ENCODE measurements at regions not wholly inside any gene's neighbourhood (a gene's known extent, or its start where the extent isn't known, plus 50 kb on each side); places are given as distances from the start of the nearest gene placed in this dataset.

DNA sequence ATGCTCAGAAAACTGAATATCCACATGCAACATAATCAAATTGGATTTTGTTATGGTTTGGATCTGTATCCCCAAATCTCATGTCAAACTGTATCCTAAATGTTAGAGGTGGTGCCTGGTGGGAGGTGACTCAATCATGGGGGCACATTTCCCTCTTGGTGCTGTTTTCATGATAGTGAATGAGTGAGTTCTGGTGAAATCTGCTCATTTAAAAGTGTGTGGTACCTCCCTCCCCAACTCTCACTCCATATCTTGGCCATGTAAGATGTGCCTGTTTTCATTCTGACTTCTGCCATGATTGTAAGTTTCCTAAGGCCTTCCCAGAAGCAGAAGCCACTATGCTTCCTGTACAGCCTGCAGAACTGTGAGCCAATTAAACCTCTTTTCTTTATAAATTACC, 239.6 kb upstream of the KLF14 start:
- DNase-seq = no peak

DNA sequence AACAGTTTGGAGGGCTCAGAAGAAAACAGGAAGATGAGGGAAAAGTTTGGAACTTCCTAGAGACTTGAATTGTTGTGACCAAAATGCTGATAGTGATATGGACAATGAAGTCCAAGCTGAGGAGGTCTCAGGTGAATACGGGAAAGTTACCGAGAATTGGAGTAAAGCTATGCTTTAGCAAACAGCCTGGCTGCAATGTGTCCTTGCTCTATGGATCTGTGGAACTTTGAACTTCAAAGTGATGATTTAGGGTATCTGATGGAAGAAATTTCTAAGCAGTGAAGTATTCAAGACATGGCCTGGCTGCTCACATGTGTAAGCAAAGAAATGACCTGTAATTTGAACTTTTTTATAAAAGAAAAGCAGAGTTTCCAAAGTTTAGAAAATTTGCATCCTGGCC, 240.2 kb upstream of the KLF14 start:
- no peak for DNase-seq

DNA sequence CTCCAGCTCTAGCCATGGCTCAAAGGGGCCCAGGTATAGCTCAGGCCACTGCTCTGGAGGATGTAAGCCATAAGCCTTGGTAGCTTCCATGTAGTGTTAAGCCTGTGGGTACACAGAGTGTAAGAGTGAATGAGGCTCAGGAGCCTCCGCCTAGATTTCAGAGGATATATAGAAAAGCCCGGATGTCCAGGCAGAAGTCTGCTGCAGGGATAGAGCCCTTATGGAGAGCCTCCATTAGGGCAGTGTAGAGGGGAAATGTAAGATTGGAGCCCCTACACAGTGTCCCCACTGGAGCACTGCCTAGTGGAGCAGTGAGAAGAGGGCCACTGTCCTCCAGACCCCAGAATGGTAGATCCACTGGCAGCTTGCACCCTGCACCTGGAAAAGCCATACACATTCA, 240.8 kb upstream of the KLF14 start:
- no peak for DNase-seq

DNA sequence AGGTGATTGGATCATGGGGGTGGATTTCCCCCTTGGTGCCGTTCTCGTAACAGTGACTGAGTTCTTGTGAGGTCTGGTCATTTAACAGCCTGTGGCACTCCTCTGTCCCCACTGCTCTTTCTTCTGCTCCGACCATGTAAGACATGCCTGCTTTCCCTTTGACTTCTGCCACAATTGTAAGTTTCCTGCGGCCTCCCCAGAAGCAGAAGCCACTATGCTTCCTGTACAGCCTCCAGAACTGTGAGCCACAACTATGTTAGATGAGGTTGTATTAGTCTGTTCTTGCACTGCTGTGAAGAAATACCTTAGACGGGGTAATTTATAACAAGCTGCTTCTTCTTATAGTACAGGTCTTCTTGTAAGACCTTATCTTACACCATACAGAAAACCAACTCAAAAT, 241.7 kb upstream of the KLF14 start:
- no peak for DNase-seq

DNA sequence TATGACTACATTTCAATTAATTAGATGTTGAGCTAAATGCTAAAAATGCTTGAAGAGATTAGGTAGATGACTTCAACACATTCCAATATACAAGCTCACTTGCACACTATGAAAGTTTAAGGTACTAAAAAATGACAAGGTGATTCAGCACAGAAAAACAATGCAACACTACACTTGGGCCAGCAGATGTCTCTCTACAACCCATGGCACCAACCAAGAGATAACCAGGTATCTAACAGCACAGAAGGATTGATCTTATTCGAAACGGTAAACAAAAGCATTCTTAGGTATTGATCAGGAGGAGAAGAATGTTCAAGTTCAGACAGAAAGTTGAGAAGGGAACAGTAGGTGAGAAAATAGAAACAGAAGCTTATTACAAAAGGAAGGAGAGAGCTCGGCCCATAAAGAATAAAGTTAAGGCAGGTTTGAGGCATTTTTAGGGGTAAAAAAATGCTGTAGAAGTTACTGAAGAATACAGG, 248.2 kb upstream of the KLF14 start:
- peak; percentile 55 for DNase-seq

DNA sequence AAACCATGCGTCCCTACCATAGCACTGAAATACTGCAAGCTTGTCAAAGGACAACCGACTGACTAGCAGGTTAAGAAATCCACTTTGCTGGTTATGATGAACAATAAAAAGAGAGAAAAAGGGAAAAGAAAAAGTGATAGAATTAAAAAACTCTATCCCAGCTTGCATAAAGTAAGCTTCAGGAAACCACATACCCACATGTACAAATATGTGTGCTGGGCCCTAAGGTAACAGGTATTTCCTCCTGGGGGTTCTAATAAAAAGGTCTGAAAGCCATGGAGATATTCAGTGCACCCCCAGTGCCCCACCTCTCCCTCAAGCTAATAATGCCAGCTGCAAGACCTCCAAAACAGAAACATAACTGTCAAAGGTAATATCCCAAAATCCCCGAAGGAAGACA, 248.6 kb upstream of the KLF14 start:
- DNase-seq = no peak

DNA sequence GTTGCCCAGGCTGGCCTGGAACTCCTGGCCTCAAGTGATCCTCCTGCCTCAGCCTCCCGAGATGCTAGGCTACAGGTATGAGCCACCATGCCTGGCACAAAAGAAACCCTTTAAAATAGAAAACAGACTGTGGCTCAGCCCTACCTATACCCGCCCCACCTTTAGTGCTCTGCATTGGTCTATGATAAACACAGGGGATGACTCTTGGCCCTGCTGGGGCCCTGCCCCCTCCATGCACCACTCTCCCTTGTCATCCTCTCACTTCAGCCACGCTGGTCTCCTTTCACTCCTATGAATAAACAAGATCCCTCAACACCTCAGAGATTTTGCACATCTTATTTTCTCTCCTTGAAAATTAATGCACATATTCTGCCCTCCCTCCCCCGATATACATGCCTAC, 251.4 kb upstream of the KLF14 start:
- DNase-seq = no peak

DNA sequence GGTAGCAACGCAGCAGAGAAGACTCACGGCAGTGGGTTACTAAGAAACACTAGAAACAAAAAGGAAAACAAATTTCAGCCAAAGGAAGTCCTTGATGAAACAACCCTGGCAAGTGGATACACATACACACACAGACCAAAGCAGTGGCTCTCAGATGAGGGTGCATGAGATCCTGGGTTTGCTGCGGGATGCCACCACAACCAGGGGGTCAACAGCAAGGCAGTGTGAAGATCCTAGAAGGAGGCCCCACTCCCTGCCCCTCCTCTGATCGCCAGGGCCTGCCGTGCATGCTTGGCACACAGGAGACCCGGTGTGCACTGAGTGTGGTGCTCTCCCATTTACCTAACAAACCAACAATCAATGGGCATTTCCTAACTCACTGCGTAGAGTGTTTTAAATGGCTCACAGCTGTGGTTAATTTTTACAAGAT, 252.3 kb upstream of the KLF14 start:
- DNase-seq = no peak

DNA sequence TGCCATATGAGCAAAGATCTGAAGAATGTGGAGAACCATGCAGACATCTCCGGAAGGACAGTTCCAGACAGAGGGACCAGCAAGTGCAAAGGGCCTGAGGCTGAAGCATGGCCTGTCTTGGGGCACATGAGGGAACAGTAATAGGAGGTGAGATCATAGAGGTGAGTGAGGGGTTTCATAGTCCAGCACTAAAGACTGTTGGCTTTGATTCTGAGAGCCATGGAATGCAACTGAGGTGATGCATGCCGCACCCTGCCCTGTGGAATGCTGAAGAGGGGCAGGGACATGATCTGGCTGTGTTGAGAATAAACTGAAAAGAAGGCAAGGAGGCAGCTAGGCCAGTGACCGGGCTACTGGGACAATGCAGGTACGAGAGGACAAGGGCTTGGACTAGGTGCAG, 253.1 kb upstream of the KLF14 start:
- DNase-seq = no peak

DNA sequence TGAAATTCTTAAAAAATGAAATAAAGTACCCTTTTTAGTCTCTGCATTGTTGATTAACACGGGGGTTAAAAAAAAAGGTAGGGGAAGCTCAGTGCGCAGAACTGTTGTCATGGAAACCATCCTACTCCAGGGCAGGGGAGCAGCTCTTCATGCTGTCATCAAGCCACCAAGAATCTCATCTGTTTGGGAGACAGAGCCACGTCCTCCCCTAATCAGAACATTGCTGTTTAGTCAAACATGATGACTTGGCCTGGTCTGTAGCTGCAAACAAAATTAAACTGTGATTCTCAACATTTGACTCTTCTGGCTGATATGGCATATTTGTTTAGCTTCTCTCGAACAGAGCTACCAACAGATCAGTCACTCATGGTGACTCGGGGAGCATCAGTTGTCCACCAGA, 254.4 kb upstream of the KLF14 start:
- DNase-seq = no peak

DNA sequence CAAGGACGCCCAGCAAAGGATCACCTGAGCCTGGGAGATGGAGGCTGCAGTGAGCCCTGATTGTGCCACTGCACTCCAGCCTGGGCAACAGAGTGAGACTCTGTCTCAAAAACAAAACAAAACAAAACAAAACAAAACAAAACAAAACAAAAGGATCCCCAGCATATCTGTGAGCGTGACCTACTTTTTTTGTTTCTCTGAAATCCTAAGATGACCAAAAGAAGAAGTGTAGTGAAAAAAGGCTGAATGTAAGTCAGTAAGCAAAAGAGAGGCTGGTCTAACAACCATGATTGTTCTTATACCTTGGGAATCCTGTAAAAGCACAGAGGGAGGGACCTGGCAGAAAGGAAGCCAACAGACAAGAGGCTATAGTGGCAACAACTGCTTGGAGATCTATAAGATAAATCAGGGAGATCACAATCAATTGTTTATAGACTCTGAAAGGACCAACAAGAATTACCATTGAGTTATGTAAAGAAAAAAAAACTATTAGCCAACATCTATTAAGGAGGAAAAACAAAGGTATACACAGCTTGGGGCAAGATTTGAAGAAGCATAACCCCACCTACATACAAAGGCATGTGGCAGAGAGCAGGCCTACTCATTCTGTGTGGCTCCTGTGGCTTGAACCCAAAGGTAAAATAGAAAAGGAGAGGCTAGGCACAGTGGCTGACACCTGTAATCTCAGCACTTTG, 255.2 kb upstream of the KLF14 start:
- no peak for DNase-seq

DNA sequence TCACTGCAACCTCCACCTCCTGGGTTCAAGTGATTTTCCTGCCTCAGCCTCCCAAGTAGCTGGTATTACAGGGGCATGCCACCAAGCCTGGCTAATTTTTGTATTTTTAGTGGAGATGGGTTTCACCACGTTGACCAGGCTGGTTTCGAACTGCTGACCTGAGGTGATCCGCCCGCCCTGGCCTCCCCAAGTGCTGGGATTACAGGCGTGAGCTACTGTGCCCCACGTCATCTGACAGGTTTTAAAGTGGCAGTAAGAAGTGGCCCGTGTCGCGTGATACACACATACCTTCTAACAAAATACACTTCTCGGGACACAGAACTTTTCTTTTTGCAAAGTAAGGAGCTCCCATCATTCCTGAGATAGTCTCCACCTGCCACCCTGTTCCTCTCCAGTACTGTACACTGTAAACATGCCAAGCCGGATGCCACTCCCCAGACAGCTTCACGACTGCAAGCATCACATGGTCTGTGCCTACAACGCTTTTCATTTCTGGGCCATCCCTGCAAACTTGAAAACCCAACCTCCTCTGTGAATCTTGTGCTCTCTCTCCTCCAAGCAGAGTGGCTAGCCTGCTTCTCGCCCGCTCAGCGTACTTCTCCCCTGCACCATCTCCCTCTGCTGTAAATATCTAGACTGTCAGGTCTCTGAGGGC, 256.3 kb upstream of the KLF14 start:
- DNase-seq = no peak

DNA sequence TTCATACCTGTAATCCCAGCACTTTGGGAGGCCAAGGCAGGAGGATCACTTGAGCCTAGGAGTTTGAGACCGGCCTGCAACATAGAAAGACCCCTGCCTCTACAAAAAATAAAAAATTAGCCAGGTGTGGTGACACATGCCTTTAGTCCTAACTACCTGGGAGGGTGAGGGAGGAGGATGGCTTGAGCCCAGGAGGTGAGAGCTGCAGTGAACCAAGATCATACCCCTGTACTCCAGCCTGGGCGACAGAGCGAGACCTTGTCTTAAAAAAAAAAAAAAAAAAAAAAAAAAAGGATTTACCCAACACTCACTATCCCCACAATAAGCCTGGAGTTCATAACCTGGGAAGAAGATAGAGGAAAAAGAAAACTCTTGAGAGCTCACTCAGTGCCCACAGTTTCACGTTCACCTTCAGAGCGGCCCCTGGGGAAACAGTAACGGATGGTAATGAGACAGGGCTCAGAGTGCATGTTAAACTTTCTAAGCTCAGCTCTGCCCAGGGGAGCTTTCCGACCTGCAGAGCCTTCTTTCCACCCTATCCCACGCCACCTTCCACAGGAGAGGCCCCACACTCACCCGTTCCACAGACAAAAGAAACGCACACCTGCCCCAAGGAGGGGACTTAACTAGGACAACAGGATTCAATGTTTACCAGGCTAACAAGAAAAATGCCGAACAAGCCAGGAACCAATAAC, 259.8 kb upstream of the KLF14 start:
- no peak for DNase-seq

DNA sequence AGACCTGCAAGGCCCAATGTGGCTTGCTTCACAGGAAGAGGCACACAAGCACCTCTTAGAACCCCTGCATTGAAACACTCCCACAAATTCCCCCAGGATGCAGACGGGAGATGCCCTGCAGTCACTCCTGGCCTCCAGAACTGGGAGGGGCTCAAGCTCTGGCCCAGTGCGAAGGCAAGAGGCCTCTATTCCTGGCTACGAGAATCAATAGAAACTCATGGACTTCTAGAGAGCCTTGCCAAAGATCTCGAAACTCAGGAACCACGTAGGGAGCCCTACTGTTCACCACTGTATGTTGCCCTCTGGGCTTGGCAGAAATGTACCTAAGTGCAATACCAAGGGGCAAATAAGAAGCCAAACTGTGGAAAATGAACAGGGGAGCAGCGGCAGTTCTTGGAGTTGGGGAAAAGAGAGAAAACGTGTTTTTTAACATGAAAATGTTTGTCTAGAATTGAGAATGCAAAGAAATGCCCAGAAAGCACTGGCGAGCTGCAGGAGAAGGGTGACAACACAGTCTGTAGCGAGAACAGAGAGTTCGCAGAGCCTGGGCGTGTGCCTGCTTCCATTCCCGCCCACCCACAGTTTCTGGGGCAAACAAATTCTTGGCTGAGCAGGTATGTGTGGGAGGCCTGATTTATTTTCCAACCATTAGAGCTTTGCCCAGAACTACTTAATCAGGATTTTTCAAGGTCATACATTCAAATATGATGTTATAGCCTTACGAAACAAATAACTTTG, 260.5 kb upstream of the KLF14 start:
- DNase-seq = no peak

DNA sequence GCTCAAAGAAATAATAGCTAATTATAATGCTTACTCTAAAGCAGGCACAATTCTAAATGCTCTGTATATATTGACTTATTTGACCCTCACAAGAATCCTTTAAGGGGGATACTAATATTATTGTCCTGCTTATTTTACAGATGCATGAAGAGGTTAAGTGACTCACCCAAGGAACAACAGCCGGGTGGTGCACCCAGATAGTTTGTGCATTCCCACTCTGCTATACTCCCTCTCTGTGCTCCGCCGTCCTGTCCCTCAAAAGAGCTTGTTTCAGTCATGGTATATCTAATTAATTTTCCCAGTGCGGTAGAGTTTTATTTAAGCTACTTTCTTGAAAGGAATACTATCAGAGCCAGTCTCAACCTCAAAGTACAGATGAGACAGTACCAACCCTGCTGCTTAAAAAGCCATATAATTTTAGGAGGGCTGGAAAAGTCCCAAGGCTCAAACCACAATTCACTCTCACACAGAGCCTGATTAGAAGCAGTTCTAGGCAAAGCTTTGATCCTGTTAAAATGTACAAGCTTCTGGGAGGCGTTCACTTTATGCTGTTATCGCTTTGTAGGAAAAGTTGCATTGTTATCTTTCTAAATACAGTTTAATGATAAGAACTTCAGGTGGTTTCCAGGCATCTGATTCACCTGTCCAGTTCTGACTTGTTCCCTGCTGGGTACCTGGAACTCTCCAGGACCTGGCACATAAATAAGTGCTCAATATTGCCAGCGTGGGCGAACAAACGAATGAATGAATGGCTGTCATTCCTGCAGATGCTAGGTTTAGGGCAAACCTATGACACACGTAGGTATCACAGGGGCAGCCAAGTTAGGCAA, 261.5 kb upstream of the KLF14 start:
- no peak for DNase-seq

DNA sequence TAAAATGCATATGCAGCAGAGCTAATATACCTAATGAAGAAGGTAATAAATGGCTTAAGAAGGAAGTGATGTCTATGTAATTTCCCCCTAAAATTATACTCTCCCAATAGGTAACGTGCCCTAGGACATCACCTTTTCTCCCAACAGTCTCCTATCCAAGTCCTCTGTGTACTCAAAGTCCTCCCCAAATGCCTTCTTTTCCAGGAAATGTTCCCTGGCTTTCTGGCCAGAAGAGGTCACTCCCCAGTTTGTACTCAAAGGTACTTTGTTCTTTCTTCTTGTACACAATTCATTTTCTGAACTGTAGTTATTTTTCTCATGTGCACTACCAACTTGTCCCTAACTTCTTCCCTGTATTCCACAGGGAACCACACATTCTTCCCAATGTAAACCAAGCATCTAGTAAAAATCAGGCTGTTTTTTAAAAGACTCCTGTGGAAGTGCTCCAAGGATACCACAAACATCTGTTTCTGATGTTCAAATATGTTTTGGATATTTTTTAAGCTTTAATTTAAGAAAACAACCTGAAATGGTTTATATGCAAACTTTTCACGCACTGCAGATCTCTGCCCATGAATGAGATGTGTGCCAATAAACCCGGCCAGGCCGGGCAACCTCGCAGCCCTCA, 262.3 kb upstream of the KLF14 start:
- no peak for DNase-seq

DNA sequence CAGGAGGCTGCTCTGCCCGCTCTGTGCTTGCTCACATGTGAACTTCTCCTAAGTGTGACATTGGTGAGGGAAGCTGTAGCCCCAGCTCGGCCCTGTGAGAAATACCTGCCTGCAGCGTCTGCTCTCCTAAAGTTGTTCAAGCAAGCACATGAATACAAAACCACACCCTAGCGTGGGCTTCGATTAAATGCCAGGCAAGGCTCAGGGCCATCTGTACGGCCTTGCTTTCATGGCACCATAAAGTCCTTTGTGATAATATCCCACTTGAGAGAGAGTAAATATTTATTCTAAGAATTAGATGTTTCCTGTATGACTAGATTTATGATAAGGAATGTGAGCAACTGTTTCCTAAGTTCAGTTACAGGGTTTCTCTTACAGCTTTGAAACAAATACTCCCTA, 262.8 kb upstream of the KLF14 start:
- DNase-seq = peak; percentile 93

DNA sequence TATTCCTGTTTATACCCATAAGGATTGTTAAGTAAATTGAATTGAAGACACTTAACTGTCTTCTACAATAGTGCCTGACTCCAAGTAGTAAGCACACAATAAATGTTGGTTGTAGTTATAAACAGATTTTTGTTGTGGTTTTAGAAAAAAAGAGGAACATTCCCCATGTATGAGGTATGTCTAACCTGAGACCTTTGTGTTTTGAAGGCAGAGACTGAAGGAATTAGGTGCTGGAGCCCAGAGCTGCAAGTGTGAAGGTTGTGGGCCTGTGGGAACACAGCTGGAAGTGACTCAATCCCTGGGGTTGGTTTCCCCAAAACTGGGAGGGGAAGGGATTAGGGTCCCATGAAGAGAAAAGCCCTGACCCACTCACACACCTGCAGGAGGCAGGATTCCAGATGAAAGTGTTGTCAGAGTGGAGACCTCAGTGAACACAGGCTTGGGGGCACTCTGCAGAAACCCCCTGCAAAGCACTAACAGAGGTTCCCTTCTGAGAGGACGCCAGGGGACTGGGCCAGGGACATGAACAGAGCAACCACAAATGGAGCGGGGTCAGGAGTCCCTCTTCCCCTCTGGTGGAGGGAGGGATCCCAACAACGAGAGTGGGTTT, 265.1 kb upstream of the KLF14 start:
- DNase-seq = no peak

DNA sequence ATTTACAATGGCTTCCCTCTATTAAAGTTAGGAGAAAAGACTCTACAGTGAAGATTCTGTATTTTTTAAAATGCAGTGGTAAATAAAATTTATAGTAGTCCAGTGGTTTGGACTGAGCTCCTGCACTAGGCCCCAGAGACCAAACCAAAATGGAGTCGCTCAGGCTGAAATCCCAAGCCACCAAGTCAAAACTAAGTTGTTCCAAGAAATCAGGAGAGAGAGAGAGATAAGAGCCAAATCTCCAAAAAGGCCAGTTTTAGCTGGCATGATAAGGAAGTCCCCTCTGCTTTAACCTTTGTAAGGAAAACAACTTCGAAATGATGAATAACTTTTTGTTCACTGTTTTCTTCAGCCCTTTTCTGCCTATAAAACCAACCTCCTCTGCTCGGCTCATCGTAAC, 265.9 kb upstream of the KLF14 start:
- no peak for DNase-seq

DNA sequence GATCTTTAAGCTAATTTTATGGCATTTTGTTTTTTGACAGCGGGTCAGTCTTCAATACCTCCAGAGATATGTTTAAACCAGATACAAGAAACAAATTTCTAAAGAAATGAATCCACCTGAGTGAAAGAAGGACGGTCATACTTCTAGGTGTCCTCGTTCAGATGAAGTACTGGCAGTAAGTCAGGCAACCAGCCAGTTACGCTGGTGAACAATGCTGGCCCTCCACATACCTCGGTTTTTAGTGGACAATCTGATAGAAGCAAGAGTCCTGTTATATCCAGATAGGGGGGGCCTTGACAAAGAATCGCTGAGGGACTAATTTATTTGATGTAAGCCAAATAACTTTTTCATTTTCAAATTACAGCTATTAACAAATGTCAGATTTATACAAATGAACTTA, 266.4 kb upstream of the KLF14 start:
- DNase-seq = no peak

DNA sequence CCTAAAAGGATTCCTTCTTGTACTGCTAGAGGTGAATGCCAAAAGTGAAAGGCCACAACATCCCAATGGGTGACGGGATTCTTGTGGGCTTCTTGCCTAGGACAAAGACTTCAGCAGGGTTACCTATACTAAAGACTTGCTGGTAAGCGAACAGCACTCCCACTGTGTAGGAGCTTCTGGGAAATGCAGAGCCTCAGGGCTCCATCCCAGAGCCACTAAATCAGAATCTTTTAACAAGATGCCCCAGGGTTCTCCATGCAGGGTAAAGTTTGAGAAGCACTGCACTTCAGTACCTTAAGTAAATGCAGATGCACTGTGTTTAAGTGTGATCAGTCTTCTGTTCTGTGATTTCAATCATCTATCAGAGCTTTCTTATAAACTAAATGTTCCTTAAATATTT, 266.9 kb upstream of the KLF14 start:
- DNase-seq = no peak

DNA sequence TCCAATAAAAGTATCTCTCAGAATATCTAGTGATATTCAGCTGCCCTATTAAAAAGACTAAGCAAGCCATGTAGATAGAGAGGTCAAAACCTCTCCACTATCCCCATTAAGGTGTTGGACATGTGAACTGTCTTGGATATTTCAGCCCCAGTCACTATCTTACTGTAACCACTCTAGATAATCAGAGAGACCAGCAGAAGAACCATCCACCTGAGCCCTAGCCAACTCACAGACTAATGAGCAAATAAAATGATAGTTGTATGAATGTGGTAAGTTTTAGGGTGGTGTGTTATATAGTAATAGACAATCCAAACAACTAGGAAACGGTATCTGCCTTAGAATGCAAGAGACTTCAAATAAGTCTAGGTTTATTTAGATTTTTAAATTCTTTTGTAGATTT, 268.6 kb upstream of the KLF14 start:
- DNase-seq = no peak
